Stimulated activated CD4-positive, alpha-beta T cell treated with anti-CD3 and anti-CD28 coated beads, Interleukin-12 subunit alpha, Interleukin-12 subunit beta, amount 100 ng/mL, for 48 hours (primary cell): ENCODE measurements at regions not wholly inside any gene's neighbourhood (a gene's known extent, or its start where the extent isn't known, plus 50 kb on each side); places are given as distances from the start of the nearest gene placed in this dataset.
"Not testable (repeated sequence)": the region's sequence is repeated elsewhere in the genome, so short reads cannot be mapped to it uniquely, and the experiment has no call there.

ENCODE experiments used
- DNase-seq, 3 donors: peaks; one replicate each; pipeline ENCODE4 v3.0.0-alpha.2; 2020; ENCODE audit warnings: low read depth in 2 of 3, low spot score in 1 of 3

GRCh38 chr4:144366425-144366824 is 225.9 kb upstream of the GYPA start:
- DNase-seq, result no peak

DNA sequence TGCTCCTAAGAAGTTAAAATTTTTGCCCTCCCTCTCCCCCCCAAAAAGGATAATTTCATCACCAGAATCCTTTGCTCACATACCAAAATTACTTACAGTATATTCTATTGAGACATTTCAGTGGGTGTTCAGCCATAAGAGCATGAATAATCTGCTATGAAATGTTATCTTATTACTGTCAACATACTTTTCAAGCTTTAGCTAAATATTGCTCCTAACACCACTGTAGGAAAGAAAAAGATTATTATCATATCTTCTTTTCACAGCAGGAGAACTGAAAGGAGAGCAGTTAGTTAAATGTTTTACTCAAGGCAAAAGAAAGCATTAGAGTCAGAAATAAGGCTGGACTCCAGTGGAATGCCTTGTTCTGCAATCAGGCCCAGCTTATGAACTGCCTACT is 231.0 kb upstream of the GYPA start:
- no peak for DNase-seq

- no peak for DNase-seq
Measured at GRCh38 chr4:144374065-144374464, 233.5 kb upstream of the GYPA start.

DNA sequence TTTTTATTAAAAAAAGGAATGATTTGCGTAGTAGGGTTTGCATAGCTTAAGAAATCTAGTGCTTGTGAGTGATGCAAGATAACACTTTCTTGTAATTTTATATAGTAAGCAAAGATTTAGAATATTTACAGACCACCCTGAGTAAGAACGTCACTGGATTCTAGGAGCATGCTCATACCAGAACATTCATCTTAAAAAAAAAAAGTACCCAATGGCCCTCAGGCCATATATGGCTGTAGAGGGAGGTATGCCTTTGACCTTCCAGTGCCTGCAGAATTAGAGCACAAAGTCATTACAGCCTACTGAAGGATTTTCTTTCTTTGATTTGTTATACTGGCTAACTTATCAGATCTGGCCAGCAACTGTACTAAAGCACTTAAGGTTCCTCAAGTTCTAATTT is 236.3 kb upstream of the GYPA start:
- DNase-seq, result no peak

- DNase-seq, result no peak
Measured at GRCh38 chr4:144384408-144384807, 243.9 kb upstream of the GYPA start.

DNA sequence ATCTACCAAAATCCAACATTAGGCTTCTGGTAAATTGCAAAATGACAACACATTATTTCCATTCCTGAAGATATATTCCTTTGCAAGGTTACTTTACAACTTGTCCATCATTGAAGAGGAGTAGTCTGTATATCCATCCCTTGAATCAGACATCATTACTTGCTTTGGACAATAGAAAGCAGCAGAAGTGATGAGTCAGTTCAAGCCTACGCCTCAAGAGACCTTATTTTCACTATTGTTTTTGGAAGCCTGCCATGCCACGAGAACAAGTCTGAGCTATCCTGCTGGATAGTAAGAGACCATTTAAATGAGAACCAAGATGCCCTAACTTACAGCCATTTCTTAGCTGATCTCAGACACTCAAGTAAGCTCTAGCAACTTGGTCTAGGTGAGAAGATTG is 246.0 kb upstream of the HHIP start:
- no peak for DNase-seq

DNA sequence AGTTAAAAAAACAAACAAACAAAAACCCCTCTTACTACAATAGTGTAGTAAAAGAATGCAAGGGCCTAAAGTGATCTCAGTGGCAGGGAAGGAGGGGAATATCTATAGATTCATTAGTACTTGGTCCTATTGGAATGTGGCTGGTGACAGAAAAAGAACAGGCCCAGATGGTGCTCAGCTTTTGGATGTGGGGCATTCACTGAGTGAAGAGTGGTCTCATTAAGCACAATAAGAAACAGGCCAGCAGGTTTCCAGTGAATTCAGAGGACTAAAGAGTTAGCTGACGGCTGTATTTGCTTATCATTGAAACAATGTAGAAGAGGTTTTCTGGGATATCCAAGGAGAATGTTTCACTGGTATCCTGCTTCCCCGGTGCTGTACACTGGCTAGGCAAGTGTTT is 243.8 kb upstream of the HHIP start:
- DNase-seq, result no peak

GRCh38 chr4:144402999-144403398 is 243.0 kb upstream of the HHIP start:
- no peak for DNase-seq

DNA sequence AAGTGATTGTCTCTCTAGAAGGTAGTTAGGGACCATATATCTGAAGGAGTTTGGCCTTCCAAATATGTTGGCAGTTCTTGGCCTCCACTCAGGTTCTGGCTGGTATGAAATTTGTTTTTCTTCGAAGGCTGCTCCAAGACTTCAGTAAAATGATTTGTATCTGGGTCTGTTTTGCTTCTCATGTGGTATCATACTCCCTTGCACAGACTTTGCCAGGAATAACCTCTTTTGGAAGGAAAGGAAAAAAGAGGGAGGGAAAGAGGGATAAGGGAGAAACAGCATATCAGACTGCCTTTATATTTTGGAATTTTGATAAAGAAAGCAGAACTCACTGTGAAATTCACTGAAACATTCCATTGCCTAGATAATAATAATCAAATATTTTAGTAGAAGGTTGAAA is 242.1 kb upstream of the HHIP start:
- DNase-seq, result no peak

DNA sequence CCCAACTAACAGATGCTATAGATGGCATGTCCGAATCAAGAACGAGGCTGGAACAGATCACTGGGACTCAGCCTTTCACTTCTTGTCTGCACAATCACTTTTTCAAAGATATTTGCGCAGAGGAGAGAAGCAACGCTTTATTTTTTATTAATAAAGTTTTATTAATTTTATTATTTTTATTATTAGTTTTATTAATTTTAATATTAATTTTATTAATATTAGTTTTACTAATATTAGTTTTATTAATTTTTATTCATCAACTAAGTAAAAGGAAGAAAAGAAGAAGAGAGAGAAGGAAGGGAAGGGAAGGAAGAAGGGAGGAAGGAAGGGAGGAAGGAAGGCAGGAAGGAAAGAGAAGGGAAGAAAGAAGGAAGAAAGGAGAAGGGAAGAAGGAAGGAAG is 236.4 kb upstream of the HHIP start:
- no peak for DNase-seq

DNA sequence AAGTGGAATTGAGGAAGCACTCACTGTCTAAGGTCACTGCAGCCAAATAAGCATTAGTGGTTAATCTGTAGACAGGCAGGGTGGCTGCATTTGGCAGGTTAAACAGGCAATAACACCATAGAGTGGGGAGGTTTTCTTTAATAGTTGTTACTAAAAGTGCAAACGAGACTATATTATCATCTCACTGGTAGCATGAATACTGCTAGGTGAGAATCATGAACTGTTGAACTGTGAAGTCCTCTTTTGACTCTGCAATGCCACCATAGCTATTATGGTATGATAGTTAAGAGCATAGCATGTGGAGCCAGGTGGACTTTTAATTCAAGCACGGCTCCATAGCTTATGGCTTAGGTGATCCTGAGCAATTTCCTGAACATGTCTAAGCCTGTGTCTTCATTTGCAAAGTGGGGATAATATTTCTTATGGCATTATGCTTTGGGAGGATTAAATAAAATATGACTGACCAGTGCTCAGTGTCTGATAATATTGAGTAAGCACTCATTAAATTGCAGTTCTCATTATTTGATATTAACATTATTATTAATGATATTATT is 235.6 kb upstream of the HHIP start:
- no peak for DNase-seq

- DNase-seq, result no peak
Measured at GRCh38 chr4:144411119-144411518, 234.8 kb upstream of the HHIP start.

- DNase-seq, result no peak
Measured at GRCh38 chr4:144411700-144412099, 234.3 kb upstream of the HHIP start.

GRCh38 chr4:144421056-144421455 is 224.9 kb upstream of the HHIP start:
- DNase-seq, result no peak

DNA sequence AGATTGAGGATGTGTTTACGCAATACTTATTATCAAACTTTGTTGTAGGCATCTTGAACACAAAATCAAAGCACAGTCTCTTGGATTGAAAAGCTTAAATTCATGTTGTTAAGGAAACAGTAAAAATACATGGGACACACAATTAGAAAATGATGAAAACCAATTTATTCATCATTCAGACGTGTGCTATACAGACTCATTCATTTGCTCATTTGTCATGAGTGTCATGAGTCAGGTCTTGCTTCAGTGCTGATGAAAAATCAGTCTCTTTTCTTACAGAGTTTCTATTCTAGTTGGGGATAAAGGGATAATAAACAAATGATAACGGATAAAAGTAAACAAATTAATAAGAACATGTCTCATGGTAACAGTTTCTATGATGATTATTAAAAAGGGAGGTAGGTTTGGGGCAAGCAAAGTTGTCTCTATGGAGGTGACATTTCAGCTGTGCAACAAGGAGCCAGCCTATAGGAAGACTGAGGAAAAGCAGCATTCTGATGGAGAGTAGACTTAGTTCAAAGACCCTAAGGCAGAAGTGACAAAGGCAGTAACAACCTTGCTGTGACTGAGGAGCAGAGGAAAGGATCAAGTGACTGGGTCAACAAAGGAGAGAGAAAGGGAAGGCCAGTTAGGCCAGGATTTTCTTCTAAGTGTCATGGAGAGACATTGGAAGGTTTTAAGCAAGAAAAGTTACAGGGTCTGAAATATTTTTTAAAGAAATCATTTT is 224.0 kb upstream of the HHIP start:
- DNase-seq, result no peak

DNA sequence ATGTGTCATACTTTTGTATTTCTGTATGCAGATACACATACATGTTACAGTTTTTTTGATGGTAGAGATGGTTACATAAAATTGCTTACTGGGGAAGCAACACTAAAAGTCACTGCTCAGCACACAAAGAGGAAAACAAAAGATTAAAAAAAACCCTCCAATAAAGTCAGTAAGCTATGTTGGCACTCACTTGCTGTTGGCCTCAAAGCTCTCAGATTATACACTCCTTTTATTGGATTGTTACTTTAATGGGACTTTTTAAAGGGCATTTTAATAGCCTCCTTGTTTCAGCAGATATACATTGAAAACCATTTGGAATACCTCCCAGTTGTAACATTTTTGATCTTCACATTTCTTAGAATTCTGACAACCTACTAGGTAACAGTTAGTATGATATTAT is 222.0 kb upstream of the HHIP start:
- DNase-seq, result no peak

GRCh38 chr4:144426023-144426422 is 219.9 kb upstream of the HHIP start:
- not testable (repeated sequence) for DNase-seq

GRCh38 chr4:144442713-144443112 is 203.2 kb upstream of the HHIP start:
- DNase-seq, result no peak

DNA sequence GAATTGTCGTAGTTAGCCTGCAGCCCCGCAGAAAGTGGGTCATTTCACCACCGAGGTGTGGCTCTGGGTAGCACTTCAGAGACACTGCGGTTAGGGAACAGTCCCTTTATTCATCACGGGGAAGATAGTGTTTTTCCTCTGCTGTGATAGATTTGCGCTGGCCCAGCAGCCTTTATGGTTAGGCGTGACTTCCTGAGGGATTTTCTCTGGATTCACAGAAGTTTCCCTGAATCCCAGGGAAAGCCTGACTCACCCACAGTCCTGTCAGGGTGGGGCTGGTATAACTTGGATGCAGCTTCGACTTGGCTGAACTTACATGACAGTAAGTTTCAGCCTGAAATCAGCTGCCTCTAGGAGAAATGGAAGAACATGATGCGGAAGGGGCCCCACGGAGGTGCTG is 196.3 kb upstream of the HHIP start:
- DNase-seq, result no peak

GRCh38 chr4:144450526-144450925 is 195.4 kb upstream of the HHIP start:
- no peak for DNase-seq

DNA sequence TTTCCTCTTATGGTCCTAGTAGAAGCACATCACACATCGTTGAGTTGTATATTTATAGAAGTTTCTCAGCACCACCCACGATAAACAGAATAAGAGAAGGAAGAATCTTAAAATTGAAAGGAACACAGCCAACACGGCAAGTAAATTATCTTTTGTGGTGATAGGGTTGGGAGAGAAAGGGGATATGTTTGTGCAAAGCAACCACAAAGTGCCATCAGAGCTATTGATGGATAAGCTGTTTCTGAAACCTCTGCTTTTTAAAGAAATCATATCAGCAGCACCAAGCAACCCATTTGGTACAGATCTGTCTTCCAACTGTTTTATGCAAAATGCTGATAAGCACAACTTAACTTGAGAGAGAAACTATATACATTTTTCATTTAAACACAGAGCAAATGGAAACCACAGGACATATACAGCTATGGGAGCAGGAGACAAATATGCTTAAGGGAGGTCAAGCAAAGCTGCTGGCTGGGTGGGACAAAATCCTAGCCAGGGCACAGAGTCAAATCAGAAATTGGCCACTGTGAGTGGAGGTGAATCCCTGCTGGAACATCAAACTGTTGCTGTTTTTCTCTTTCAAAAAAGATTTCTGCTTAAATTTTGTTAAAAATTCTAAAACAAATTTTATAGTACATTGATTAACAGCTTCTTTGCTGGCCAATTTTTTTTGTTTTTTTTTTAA is 194.0 kb upstream of the HHIP start:
- no peak for DNase-seq

- DNase-seq, result no peak
Measured at GRCh38 chr4:144456196-144456595, 189.8 kb upstream of the HHIP start.

- DNase-seq, result no peak
Measured at GRCh38 chr4:144461906-144462305, 184.1 kb upstream of the HHIP start.
